ENCODE measurements at regions not wholly inside any gene's neighbourhood (a gene's known extent, or its start where the extent isn't known, plus 50 kb on each side); places are given as distances from the start of the nearest gene placed in this dataset.
A peak's percentile ranks its signal among the peaks of the same experiment; 100 is the strongest.

GRCh38 chr3:158912188-158912587, 110.3 kb downstream of the MFSD1 start:
- Histone ChIP-seq H3K4me2 (no peak overlapping the region), H3K4me3 (no peak overlapping the region), H3K9me3 (ENCODE audit: low read depth) (no peaks in the 10 kb centered on the region), H3K36me3 (no peaks in the 10 kb centered on the region), H2AFZ (replicated peaks) (no peak overlapping the region), H4K20me1 (ENCODE audit: low read depth) (no peaks in the 10 kb centered on the region), H3K4me1 (peaks cover 10% of the 10 kb centered on the region), H3F3A (ENCODE audit: low read depth) (no peaks in the 10 kb centered on the region), H3K9ac (no peak overlapping the region), H3K27me3 (no peaks in the 10 kb centered on the region), H3K27ac (no peak overlapping the region), H3K79me2 (ENCODE audit: low read depth) (no peaks in the 10 kb centered on the region)
- TF ChIP-seq EZH2 (IDR thresholded peaks at IDR 0.05) (no peak), CTCF (IDR thresholded peaks at IDR 0.05) (peak; percentile 45), EZH2phosphoT487 (IDR thresholded peaks at IDR 0.05) (no peak)
- DNase-seq (ENCODE audit: low spot score): no peak
- Mint-ChIP-seq H3K9me3 (no peaks in the 10 kb centered on the region), H3K4me1 (peaks cover 5% of the 10 kb centered on the region), H3K27me3 (ENCODE audit: insufficient read depth, low read depth) (no peaks in the 10 kb centered on the region), H3K27ac (no peak overlapping the region), H3K36me3 (no peaks in the 10 kb centered on the region), H3K4me3 (no peak overlapping the region)

- Mint-ChIP-seq H3K4me3 (no peak overlapping the region), H3K27me3 (ENCODE audit: insufficient read depth, low read depth) (no peaks in the 10 kb centered on the region), H3K4me1 (peaks cover 5% of the 10 kb centered on the region), H3K36me3 (no peaks in the 10 kb centered on the region), H3K27ac (no peak overlapping the region), H3K9me3 (no peaks in the 10 kb centered on the region)
- Histone ChIP-seq H3K79me2 (ENCODE audit: low read depth) (no peaks in the 10 kb centered on the region), H3K4me1 (peaks cover 8% of the 10 kb centered on the region), H3K4me2 (no peak overlapping the region), H3K36me3 (no peaks in the 10 kb centered on the region), H3F3A (ENCODE audit: low read depth) (no peaks in the 10 kb centered on the region), H2AFZ (replicated peaks) (no peak overlapping the region), H3K9me3 (ENCODE audit: low read depth) (no peaks in the 10 kb centered on the region), H3K27me3 (no peaks in the 10 kb centered on the region), H3K4me3 (no peak overlapping the region), H4K20me1 (ENCODE audit: low read depth) (no peaks in the 10 kb centered on the region), H3K9ac (no peak overlapping the region), H3K27ac (no peak overlapping the region)
- TF ChIP-seq CTCF (IDR thresholded peaks at IDR 0.05) (no peak), EZH2phosphoT487 (IDR thresholded peaks at IDR 0.05) (no peak), EZH2 (IDR thresholded peaks at IDR 0.05) (no peak)
- no peak for DNase-seq (ENCODE audit: low spot score)
Observed at GRCh38 chr3:158912621-158913020, 110.8 kb downstream of the MFSD1 start.

- Histone ChIP-seq H3F3A (ENCODE audit: low read depth) (no peaks in the 10 kb centered on the region), H3K36me3 (no peaks in the 10 kb centered on the region), H4K20me1 (ENCODE audit: low read depth) (no peaks in the 10 kb centered on the region), H3K4me2 (no peak overlapping the region), H3K9ac (no peak overlapping the region), H3K4me3 (no peak overlapping the region), H3K79me2 (ENCODE audit: low read depth) (no peaks in the 10 kb centered on the region), H2AFZ (replicated peaks) (no peak overlapping the region), H3K4me1 (no peaks in the 10 kb centered on the region), H3K27ac (no peak overlapping the region), H3K9me3 (ENCODE audit: low read depth) (no peaks in the 10 kb centered on the region), H3K27me3 (no peaks in the 10 kb centered on the region)
- no peak overlapping the region for H3K4me3 Mint-ChIP-seq
- DNase-seq (ENCODE audit: low spot score): no peak
- TF ChIP-seq EZH2 (IDR thresholded peaks at IDR 0.05) (no peak), EZH2phosphoT487 (IDR thresholded peaks at IDR 0.05) (no peak), CTCF (IDR thresholded peaks at IDR 0.05) (no peak)
- H3K36me3 Mint-ChIP-seq: no peaks in the 10 kb centered on the region
- no peak overlapping the region for H3K27ac Mint-ChIP-seq
- no peaks in the 10 kb centered on the region for H3K9me3 Mint-ChIP-seq
- H3K27me3 Mint-ChIP-seq (ENCODE audit: insufficient read depth, low read depth): no peaks in the 10 kb centered on the region
- H3K4me1 Mint-ChIP-seq: no peaks in the 10 kb centered on the region
Observed at GRCh38 chr3:158916111-158916510, 114.3 kb downstream of the MFSD1 start.
